Epithelial cell of prostate (primary cell): ENCODE measurements at regions not wholly inside any gene's neighbourhood (a gene's known extent, or its start where the extent isn't known, plus 50 kb on each side); places are given as distances from the start of the nearest gene placed in this dataset.

Experiments used
- DNase-seq: peaks from one replicate; pipeline ENCODE4 v3.0.0-alpha.2; 2011; ENCODE audit warnings: low read depth, low spot score
- H3K27ac ChIP-seq: fragments of 450-650 bp; 2 replicates; pipeline ENCODE4 v1.5.1; 2017; ENCODE audit warnings: mild to moderate bottlenecking

DNA sequence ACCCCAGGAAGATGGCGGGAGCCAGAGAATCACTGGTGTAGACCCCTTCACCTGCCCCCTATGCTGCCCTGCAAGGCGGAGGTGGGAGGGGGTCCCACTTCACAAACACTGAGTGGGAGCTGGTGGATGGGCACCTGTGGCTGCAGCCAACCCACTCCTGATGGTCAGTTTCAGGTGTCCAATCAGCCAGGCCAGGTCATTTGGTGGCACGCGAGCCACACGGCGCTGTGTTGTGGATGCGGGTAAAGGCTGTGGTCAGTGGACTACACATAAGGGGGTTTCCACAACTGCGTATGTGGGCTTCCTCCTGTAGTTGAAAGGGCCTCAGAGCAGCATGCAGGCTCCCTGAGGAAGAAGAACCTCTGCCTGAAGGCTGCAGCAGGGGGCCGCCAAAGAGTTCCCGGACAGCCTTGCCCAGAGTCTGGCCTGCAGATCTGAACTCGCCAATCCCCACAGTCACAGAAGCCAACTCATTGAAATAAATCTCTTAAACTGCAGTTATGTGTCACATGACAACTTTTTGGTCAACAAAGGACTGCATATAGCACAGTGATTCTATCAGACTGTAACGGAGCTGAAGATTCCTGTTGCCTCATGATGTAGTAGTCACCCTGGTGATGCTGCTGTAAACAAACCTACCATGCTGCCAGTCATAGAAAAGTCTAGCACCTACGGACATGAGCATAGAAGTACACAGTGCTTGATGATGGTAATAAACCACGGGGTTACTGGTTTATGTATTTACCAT, 284.7 kb upstream of the IRX2 start:
- no peak for DNase-seq
- no peak overlapping the region for H3K27ac ChIP-seq

DNA sequence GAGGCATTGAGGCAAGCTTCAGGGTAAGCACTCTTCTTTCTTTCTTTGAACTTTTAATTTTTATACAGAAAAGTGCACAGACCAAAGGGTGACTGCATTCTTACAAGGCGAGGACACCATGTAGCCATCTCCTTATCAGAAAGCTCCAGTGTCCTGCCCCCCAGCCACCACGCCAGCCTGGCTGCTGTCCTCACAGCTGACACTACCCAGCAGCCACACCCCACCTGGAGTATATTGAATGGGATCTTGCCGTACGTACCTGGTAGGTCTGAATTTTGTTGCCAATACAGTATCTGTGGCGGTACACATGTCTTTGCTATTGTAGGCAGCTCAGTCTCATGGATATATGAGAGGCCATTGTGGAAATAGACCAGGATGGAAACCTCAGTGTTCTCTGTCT, 284.0 kb upstream of the IRX2 start:
- DNase-seq = no peak
- no peak overlapping the region for H3K27ac ChIP-seq

DNA sequence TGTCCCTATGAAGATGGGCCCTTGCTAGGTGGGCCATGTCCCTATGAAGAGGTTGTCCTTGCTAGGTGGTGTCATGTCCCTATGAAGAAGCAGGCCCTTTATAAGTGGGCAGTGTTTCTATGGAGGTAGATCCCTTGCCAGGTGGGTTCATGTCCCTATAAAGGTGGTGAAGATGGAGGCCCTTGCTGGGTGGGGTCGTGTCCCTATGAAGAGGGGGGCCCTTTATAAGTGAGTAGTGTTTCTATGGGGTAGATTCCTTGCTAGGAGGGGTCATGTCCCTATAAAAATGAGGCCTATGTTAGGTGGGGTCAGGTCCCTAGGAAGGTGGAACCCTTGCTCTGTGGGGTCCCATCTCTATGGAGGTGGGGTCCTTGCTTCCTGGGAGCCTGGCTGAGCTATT, 283.4 kb upstream of the IRX2 start:
- no peak for DNase-seq
- no peak overlapping the region for H3K27ac ChIP-seq

- DNase-seq = no peak
- H3K27ac ChIP-seq = no peak overlapping the region
Measured at GRCh38 chr5:3034449-3034848, 283.0 kb upstream of the IRX2 start.

GRCh38 chr5:3033033-3033755, 281.7 kb upstream of the IRX2 start:
- DNase-seq = no peak
- no peak overlapping the region for H3K27ac ChIP-seq

DNA sequence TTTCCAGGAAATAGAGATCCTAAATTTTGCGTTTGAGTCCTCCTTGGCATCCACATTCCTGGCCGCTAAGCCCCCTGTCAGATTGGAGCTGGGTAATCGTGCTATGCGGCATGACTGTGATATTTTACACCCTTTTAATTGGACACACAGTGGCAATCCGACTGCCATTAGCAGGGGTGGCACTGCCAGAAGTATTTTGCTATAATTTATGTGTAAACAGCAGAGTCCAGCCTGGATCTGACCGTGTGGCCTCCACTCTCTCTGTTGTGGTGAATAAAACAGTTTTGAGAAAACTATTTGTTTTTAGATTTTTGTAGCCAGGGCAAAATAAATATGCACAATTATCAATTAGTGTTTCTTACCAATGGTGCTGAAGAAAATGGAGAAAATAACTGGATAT, 281.0 kb upstream of the IRX2 start:
- DNase-seq = no peak
- H3K27ac ChIP-seq = no peak overlapping the region

- no peak overlapping the region for H3K27ac ChIP-seq
Measured at GRCh38 chr5:3031733-3032378, 280.4 kb upstream of the IRX2 start.

GRCh38 chr5:3030511-3031165, 279.2 kb upstream of the IRX2 start:
- H3K27ac ChIP-seq = no peak overlapping the region
- DNase-seq = no peak

More at GRCh38 chr5:3031733-3032378, 280.4 kb upstream of the IRX2 start:
- no peak for DNase-seq

GRCh38 chr5:3029396-3029795, 277.9 kb upstream of the IRX2 start:
- no peak for DNase-seq
- H3K27ac ChIP-seq = no peak overlapping the region

- H3K27ac ChIP-seq = no peak overlapping the region
- DNase-seq = no peak
Measured at GRCh38 chr5:3027866-3028635, 276.6 kb upstream of the IRX2 start.

DNA sequence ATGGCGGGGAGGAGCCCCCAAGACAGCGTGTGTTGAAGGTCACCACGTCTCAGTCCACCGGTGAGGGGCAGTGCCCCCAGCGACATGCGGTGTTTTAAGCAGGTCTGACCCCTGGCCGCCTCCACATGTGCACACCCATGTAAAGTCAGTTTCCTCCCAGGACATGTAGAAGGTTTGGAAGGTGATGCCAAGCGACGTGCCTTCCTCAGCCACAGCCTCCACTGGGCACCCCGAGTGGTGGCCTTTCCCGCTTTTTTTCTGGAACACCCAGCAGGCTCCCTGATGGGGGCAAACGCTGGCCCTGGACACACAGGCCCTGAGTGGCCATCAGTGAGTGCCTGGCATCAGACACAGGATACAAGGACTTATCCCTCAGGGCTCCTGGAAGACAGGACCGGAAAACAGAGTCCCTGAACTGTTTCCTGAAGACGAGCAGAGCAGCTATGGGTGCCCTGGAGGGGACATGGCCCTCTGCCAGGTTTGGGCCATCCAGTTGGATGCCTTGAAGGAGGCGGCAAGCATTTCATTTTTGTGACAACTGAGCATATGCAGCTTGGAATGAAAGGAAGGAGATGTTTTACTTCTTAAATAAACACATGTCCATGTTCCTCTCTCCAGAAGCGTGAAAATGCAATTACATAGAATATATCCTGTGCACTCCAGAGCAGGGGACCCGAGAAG, 275.8 kb upstream of the IRX2 start:
- H3K27ac ChIP-seq = no peak overlapping the region
- DNase-seq = no peak

GRCh38 chr5:3026651-3027050, 275.2 kb upstream of the IRX2 start:
- H3K27ac ChIP-seq = no peak overlapping the region
- no peak for DNase-seq

GRCh38 chr5:3026099-3026498, 274.6 kb upstream of the IRX2 start:
- no peak for DNase-seq
- no peak overlapping the region for H3K27ac ChIP-seq

DNA sequence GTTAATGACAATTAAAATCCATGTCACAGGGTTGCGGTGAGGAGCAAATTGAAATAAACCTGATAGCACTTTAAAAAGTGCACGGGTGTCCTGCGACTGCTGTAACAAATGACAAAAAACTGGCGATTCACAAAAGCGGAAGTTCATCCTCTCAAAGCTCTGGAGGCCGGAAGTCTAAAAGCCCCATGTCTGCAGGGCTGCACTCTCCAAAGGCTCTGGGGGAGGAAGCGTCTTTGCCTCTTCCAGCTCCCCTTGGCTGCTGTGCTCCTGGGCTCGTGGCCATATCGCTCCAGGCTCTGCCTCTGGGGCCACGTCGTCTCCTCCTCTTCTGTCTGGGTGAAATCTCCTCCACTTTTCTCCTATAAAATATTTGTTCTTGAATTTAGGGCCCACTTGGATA, 273.9 kb upstream of the IRX2 start:
- H3K27ac ChIP-seq = no peak overlapping the region
- DNase-seq = no peak

- H3K27ac ChIP-seq = no peak overlapping the region
Measured at GRCh38 chr5:3024976-3025375, 273.5 kb upstream of the IRX2 start.

GRCh38 chr5:3024554-3024953, 273.1 kb upstream of the IRX2 start:
- no peak for DNase-seq
- H3K27ac ChIP-seq = no peak overlapping the region

More at GRCh38 chr5:3024976-3025375, 273.5 kb upstream of the IRX2 start:
- DNase-seq = no peak

DNA sequence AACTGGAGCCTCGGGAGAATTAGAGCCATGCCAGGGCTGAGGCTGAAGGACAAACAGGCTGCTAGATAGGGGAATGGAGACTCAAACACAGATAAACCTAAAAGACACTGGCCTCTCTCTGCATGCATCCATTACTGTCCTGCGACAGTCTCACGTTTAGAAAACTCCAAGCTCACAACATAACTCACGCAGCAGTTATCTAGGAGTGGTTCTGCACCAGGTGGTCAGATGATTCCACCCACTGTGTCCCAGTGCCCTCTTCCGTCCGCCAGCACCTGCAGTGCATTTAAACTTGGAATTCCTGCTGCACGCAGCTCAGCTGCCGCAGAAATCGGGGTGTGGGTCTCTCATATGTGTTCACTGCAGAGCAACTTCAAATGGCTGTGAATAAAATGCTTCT, 272.6 kb upstream of the IRX2 start:
- H3K27ac ChIP-seq = no peak overlapping the region
- DNase-seq = no peak

DNA sequence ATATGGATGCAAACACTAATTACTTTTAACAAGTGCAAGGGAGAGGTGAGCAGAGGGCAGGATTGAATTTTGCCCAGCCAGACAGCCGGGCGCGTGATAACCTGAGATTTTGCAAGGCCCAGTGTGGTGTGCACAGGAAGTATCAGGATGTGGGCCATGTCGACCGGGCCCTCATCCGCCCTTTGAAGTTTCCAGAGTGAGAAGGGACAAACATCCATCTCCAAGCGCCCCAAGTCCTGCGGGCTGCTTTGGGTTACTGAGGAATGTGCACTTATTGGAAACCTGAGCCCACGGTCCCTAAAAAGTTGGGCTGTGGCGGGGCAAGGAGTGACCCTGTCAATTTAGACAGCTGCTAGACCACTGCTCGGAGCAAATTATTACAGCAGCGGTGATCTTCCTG, 272.2 kb upstream of the IRX2 start:
- no peak for DNase-seq
- no peak overlapping the region for H3K27ac ChIP-seq

GRCh38 chr5:3022665-3023064, 271.2 kb upstream of the IRX2 start:
- no peak overlapping the region for H3K27ac ChIP-seq
- no peak for DNase-seq

GRCh38 chr5:3020426-3020825, 268.9 kb upstream of the IRX2 start:
- no peak for DNase-seq

More at GRCh38 chr5:3020426-3020825, 268.9 kb upstream of the IRX2 start:
- no peak overlapping the region for H3K27ac ChIP-seq
